ENCODE measurements at regions not wholly inside any gene's neighbourhood (a gene's known extent, or its start where the extent isn't known, plus 50 kb on each side); places are given as distances from the start of the nearest gene placed in this dataset.

DNA sequence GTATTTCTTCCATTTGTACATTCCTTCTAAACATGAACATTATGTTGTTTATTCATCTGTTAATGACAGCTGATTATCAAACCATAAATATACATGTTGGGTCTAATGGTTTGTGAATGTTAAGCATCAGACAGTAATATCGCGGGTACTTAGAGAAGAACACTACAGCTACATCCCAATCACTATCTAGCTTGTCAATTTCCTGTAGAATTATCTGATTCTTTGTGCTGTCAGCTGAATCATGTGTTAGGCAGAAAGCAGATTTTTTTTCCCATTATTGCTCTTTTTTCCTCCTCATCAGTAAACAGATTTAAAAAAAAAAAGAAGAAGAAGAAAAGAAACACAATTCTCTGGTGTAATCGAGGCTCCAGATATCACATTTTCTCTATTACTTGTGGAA is 183.6 kb upstream of the CTBP2 start:
- Mint-ChIP-seq H3K27ac (no peak overlapping the region), H3K4me1 (peaks cover 5% of the 10 kb centered on the region), H3K27me3 (peaks cover 32% of the 10 kb centered on the region), H3K9me3 (ENCODE audit: insufficient read depth) (no peaks in the 10 kb centered on the region), H3K4me3 (no peak overlapping the region)
- Histone ChIP-seq H3K4me1 (ENCODE audit: control insufficient read depth in 2 of 2, insufficient read depth in 2 of 2, low read length in 2 of 2) (no peaks in the 10 kb centered on the region), H3K27me3 (replicated peaks in 1 of 4; ENCODE audit: control extremely low read depth in 1 of 4, control insufficient read depth in 3 of 4, insufficient read depth in 4 of 4, low read length in 3 of 4) (peaks cover 0 to 10% (median 4%) of the 10 kb centered on the region in 4 experiments), H4K20me1 (ENCODE audit: control insufficient read depth, insufficient read depth, low read length, poor library complexity, severe bottlenecking) (no peaks in the 10 kb centered on the region), H3K9ac (ENCODE audit: low read length) (no peak overlapping the region), H3K79me2 (ENCODE audit: control insufficient read depth, insufficient read depth, low read length) (no peaks in the 10 kb centered on the region), H3K36me3 (replicated peaks in 1 of 2; ENCODE audit: control extremely low read depth in 1 of 2, control insufficient read depth in 1 of 2, extremely low read depth in 1 of 2, insufficient read depth in 2 of 2, low read length in 1 of 2) (no peaks in the 10 kb centered on the region), H2AFZ (ENCODE audit: insufficient read depth, low read depth, low read length, poor library complexity, severe bottlenecking) (no peak overlapping the region), H3K9me3 (ENCODE audit: control extremely low read depth in 1 of 3, control insufficient read depth in 2 of 3, insufficient read depth in 1 of 3, low read length in 2 of 3) (peaks cover 0 to 4% (median 0%) of the 10 kb centered on the region in 3 donors), H3K4me2 (replicated peaks; ENCODE audit: low read depth, low read length, poor library complexity, severe bottlenecking) (no peak overlapping the region), H3K27ac (ENCODE audit: low read length in 2 of 2) (no peak overlapping the region), H3K4me3 (ENCODE audit: control extremely low read depth in 1 of 5, extremely low read depth in 1 of 5, insufficient read depth in 1 of 5, low read depth in 2 of 5, low read length in 4 of 5) (no peak overlapping the region)
- no CpG with 5 or more reads among the region's 3 CpGs for WGBS (ENCODE audit: insufficient coverage)
- no peak for DNase-seq
- ChIA-PET POLR2A (no interaction called here), CTCF (interaction anchor here (1.4 kb wide), 1 partner anchor 13 kb away, joined by 3 read pairs; no protein-coding TSS in a partner anchor)
- intact Hi-C loops (cut with micrococcal nuclease) = no loop called here
- no peak for ATAC-seq (ENCODE audit: low read depth)
- TF ChIP-seq, protein P1, sequence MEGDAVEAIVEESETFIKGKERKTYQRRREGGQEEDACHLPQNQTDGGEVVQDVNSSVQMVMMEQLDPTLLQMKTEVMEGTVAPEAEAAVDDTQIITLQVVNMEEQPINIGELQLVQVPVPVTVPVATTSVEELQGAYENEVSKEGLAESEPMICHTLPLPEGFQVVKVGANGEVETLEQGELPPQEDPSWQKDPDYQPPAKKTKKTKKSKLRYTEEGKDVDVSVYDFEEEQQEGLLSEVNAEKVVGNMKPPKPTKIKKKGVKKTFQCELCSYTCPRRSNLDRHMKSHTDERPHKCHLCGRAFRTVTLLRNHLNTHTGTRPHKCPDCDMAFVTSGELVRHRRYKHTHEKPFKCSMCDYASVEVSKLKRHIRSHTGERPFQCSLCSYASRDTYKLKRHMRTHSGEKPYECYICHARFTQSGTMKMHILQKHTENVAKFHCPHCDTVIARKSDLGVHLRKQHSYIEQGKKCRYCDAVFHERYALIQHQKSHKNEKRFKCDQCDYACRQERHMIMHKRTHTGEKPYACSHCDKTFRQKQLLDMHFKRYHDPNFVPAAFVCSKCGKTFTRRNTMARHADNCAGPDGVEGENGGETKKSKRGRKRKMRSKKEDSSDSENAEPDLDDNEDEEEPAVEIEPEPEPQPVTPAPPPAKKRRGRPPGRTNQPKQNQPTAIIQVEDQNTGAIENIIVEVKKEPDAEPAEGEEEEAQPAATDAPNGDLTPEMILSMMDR (IDR thresholded peaks at IDR 0.05) = no peak
- no peak for TF ChIP-seq EZH2 (IDR thresholded peaks at IDR 0.05; ENCODE audit: borderline replicate concordance, insufficient read depth, low read depth, low read length, poor library complexity, severe bottlenecking)

DNA sequence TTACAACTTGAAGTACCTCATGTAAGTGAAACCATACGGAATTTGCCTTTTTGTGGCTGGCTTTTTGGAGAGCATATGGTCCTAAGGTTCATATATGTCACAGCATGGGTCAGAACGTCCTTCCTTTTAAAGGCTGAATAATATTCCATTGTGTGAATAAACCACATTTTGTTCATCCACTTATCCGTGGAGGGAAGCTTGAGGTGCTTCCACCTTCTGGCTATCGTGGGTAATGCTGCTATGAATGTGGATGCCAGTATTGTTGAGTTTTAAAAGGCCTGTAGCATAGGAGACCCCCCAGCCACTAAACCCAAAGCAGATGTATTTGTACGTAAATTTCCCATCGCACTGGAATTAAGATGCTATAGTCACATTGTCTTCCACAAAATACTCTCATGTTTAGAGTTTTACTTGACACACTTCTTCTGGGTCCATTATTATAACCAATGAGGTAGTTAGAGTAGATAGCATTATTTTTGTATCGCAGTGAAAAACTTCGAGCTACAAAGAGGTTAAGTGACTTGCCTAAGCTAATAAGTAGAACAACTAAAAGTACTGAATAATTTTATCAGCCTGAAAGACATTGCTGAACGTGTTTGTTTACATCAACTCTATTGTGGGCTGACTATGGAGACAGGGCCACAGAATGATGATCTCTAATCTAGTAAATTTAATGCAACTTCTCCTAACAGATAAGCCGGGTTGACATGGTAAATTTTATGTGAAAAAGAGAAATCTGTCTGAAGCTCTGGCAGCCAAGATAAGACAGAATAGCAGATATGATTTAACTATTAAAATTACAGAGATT is 183.0 kb upstream of the CTBP2 start:
- Mint-ChIP-seq H3K4me1 (peaks cover 5% of the 10 kb centered on the region), H3K9me3 (ENCODE audit: insufficient read depth) (no peaks in the 10 kb centered on the region), H3K27me3 (peaks cover 28% of the 10 kb centered on the region), H3K4me3 (no peak overlapping the region), H3K27ac (no peak overlapping the region)
- ATAC-seq (ENCODE audit: low read depth) = no peak
- H4K20me1 ChIP-seq (ENCODE audit: control insufficient read depth, insufficient read depth, low read length, poor library complexity, severe bottlenecking) = no peaks in the 10 kb centered on the region
- DNase-seq = peak; percentile 6
- no peak for TF ChIP-seq EZH2 (IDR thresholded peaks at IDR 0.05; ENCODE audit: borderline replicate concordance, insufficient read depth, low read depth, low read length, poor library complexity, severe bottlenecking)
- TF ChIP-seq, protein P1 (IDR thresholded peaks at IDR 0.05) = peak; percentile 29
- H3K27ac ChIP-seq (ENCODE audit: low read length in 2 of 2) = no peak overlapping the region
- H3K4me2 ChIP-seq (replicated peaks; ENCODE audit: low read depth, low read length, poor library complexity, severe bottlenecking) = no peak overlapping the region
- no peaks in the 10 kb centered on the region for H3K36me3 ChIP-seq (replicated peaks in 1 of 2; ENCODE audit: control extremely low read depth in 1 of 2, control insufficient read depth in 1 of 2, extremely low read depth in 1 of 2, insufficient read depth in 2 of 2, low read length in 1 of 2)
- H3K9ac ChIP-seq (ENCODE audit: low read length) = no peak overlapping the region
- ChIA-PET POLR2A (no interaction called here), CTCF (interaction anchor here (1.3 to 1.4 kb wide), 2 partner anchors 14 to 295 kb away, joined by 3 to 4 read pairs; no protein-coding TSS in a partner anchor)
- H3K79me2 ChIP-seq (ENCODE audit: control insufficient read depth, insufficient read depth, low read length) = no peaks in the 10 kb centered on the region
- H3K4me1 ChIP-seq (ENCODE audit: control insufficient read depth in 2 of 2, insufficient read depth in 2 of 2, low read length in 2 of 2) = no peaks in the 10 kb centered on the region
- intact Hi-C loops (cut with micrococcal nuclease) = no loop called here
- peaks cover 0 to 8% (median 4%) of the 10 kb centered on the region in 4 experiments for H3K27me3 ChIP-seq (replicated peaks in 1 of 4; ENCODE audit: control extremely low read depth in 1 of 4, control insufficient read depth in 3 of 4, insufficient read depth in 4 of 4, low read length in 3 of 4)
- H3K9me3 ChIP-seq (ENCODE audit: control extremely low read depth in 1 of 3, control insufficient read depth in 2 of 3, insufficient read depth in 1 of 3, low read length in 2 of 3) = peaks cover 0 to 4% (median 0%) of the 10 kb centered on the region in 3 donors
- no peak overlapping the region for H2AFZ ChIP-seq (ENCODE audit: insufficient read depth, low read depth, low read length, poor library complexity, severe bottlenecking)
- no peak overlapping the region for H3K4me3 ChIP-seq (ENCODE audit: control extremely low read depth in 1 of 5, extremely low read depth in 1 of 5, insufficient read depth in 1 of 5, low read depth in 2 of 5, low read length in 4 of 5)
- no CpG with 5 or more reads among the region's 10 CpGs for WGBS (ENCODE audit: insufficient coverage)

All from B cell (primary cell).